Lung (tissue), 11 donors: ENCODE measurements at regions not wholly inside any gene's neighbourhood (a gene's known extent, or its start where the extent isn't known, plus 50 kb on each side); places are given as distances from the start of the nearest gene placed in this dataset.
"Not testable (repeated sequence)": the region's sequence is repeated elsewhere in the genome, so short reads cannot be mapped to it uniquely, and the experiment has no call there.

Source experiments
- ATAC-seq: fragments of 200-7000 bp; cut with Tn5 transposase; one replicate; pipeline ENCODE4 v1.9.1; 2020; ENCODE audit warnings: moderate number of reproducible peaks; ENCODE audit not compliant: insufficient read depth, low FRiP score
- DNase-seq, 3 donors: peaks; one replicate each; pipeline ENCODE4 v3.0.0-alpha.2; 2013 to 2017
- H3K27ac ChIP-seq, 2 donors: one replicate each; pipeline ENCODE4 v1.5.1; 2013; ENCODE audit warnings: mild to moderate bottlenecking in 2 of 2, moderate library complexity in 2 of 2, control low read depth in 1 of 2, inconsistent platforms in 1 of 2, low read depth in 1 of 2, low read length in 1 of 2
- H3K27me3 ChIP-seq, 3 donors: one replicate each; pipeline ENCODE4 v1.5.1; 2013; ENCODE audit warnings: low read length in 2 of 3; ENCODE audit not compliant: control insufficient read depth in 3 of 3, insufficient read depth in 3 of 3
- H3K36me3 ChIP-seq, 4 donors: one replicate each; pipeline ENCODE4 v1.5.1; 2013; ENCODE audit warnings: low read length in 4 of 4, mild to moderate bottlenecking in 1 of 4, moderate library complexity in 1 of 4; ENCODE audit not compliant: control insufficient read depth in 4 of 4, insufficient read depth in 4 of 4
- H3K4me1 ChIP-seq, 5 donors: one replicate each; pipeline ENCODE4 v1.5.1; 2013; ENCODE audit warnings: low read length in 5 of 5, mild to moderate bottlenecking in 2 of 5, moderate library complexity in 1 of 5; ENCODE audit not compliant: control insufficient read depth in 5 of 5, insufficient read depth in 5 of 5
- H3K4me3 ChIP-seq: one replicate; pipeline ENCODE4 v1.5.1; 2013; ENCODE audit warnings: mild to moderate bottlenecking, control low read depth, moderate library complexity
- H3K9ac ChIP-seq, 2 donors: one replicate each; pipeline ENCODE4 v1.5.1; 2013; ENCODE audit warnings: low read length in 2 of 2, control low read depth in 1 of 2; ENCODE audit not compliant: insufficient read depth in 1 of 2
- H3K9me3 ChIP-seq, 4 donors: one replicate each; pipeline ENCODE4 v1.5.1; 2013; ENCODE audit warnings: low read length in 3 of 4, mild to moderate bottlenecking in 1 of 4, moderate library complexity in 1 of 4; ENCODE audit not compliant: control insufficient read depth in 4 of 4, insufficient read depth in 3 of 4
- CTCF ChIP-seq: IDR thresholded peaks from 2 replicates; pipeline ENCODE4 v1.5.1; 2012; ENCODE audit warnings: mild to moderate bottlenecking; ENCODE audit errors: control extremely low read depth, extremely low read depth
- WGBS, 2 donors: extraction: QIAGEN DNeasy Blood & Tissue Kit; methylation state at CpG; one replicate each; pipeline ENCODE4 v1.1.7; 2013; 5-methylcytosine and 5-hydroxymethylcytosine counted together
- donor health status: control.
- donor health status: control.
- donor health status: Bipolar disorder and iron deficiency.
- donor health status: healthy.
- donor health status: DM: yes; HTN: yes; CAD: no.

- no peaks in the 10 kb centered on the region for H3K27me3 ChIP-seq
- no peaks in the 10 kb centered on the region for H3K9me3 ChIP-seq
- no peak overlapping the region for H3K9ac ChIP-seq
- no peak overlapping the region for H3K4me3 ChIP-seq
- peaks cover 0 to 50% (median 0%) of the 10 kb centered on the region in 5 donors for H3K4me1 ChIP-seq
- no peak for TF ChIP-seq CTCF
- ATAC-seq: no peak
- H3K27ac ChIP-seq: no peak overlapping the region
- 86 to 97% methylated on average over 1 of the region's 1 CpG for whole genome bisulfite sequencing, 2 donors
- no peak for DNase-seq
- no peaks in the 10 kb centered on the region for H3K36me3 ChIP-seq
Observed at GRCh38 chr5:43837996-43838395, 235.0 kb downstream of the NNT start.

- no peak overlapping the region for H3K27ac ChIP-seq
- H3K4me3 ChIP-seq: no peak overlapping the region
- no peak for ATAC-seq
- no peak overlapping the region for H3K9ac ChIP-seq
- peak in 2 of 3 donors; percentile 58 to 78 for DNase-seq
- no peak for TF ChIP-seq CTCF
- no peaks in the 10 kb centered on the region for H3K27me3 ChIP-seq
- H3K36me3 ChIP-seq: no peaks in the 10 kb centered on the region
- H3K9me3 ChIP-seq: no peaks in the 10 kb centered on the region
- 79 to 81% methylated on average over 2 of the region's 2 CpGs for WGBS, 2 donors
- H3K4me1 ChIP-seq: peaks cover 0 to 49% (median 0%) of the 10 kb centered on the region in 5 donors
Observed at GRCh38 chr5:43837091-43837490, 234.1 kb downstream of the NNT start.

GRCh38 chr5:43833961-43834360 is 231.0 kb downstream of the NNT start:
- Histone ChIP-seq H3K36me3 (no peaks in the 10 kb centered on the region), H3K9ac (no peak overlapping the region), H3K4me1 (peaks cover 0 to 24% (median 0%) of the 10 kb centered on the region in 5 donors), H3K4me3 (no peak overlapping the region), H3K27me3 (no peaks in the 10 kb centered on the region), H3K27ac (no peak overlapping the region), H3K9me3 (no peaks in the 10 kb centered on the region)
- TF ChIP-seq CTCF: no peak
- ATAC-seq (no peak), DNase-seq (peak in 2 of 3 donors; percentile 40 to 53)
- WGBS, 2 donors: 73 to 86% methylated on average over 1 of the region's 1 CpG

- not testable (repeated sequence) for H3K27ac ChIP-seq, DNase-seq
- WGBS, 2 donors: 95 to 97% methylated on average over 26 of the region's 26 CpGs
Observed at GRCh38 chr5:43824325-43824964, 221.5 kb downstream of the NNT start.

GRCh38 chr5:43818394-43818793 is 215.4 kb downstream of the NNT start:
- WGBS, 2 donors: 86 to 100% methylated on average over 1 of the region's 1 CpG
- not testable (repeated sequence) for ATAC-seq
- peaks cover 0 to 19% (median 10%) of the 10 kb centered on the region in 4 donors for H3K9me3 ChIP-seq

More at GRCh38 chr5:43824325-43824964, 221.5 kb downstream of the NNT start:
- not testable (repeated sequence) for H3K4me3 ChIP-seq, H3K9ac ChIP-seq, ATAC-seq, H3K9me3 ChIP-seq, H3K4me1 ChIP-seq, H3K36me3 ChIP-seq, H3K27me3 ChIP-seq

More at GRCh38 chr5:43818394-43818793, 215.4 kb downstream of the NNT start:
- H3K27me3 ChIP-seq, H3K9ac ChIP-seq, H3K4me3 ChIP-seq, H3K36me3 ChIP-seq, DNase-seq, H3K4me1 ChIP-seq, H3K27ac ChIP-seq: not testable (repeated sequence)
